CD14-positive monocyte (primary cell): ENCODE measurements at regions not wholly inside any gene's neighbourhood (a gene's known extent, or its start where the extent isn't known, plus 50 kb on each side); places are given as distances from the start of the nearest gene placed in this dataset.

Experiments
- DNase-seq, 3 donors: peaks; one replicate each; pipeline ENCODE4 v3.0.0-alpha.2; 2011 to 2022
- H2AFZ ChIP-seq: 2 replicates; pipeline ENCODE4 v1.6.0; 2012; ENCODE audit warnings: mild to moderate bottlenecking, low read depth, low read length, inconsistent platforms; ENCODE audit not compliant: insufficient read depth, poor library complexity, severe bottlenecking
- H3K27ac ChIP-seq, 2 donors: 1 replicate in 1 of 2; 2 replicates in 1 of 2; pipeline ENCODE4 v1.5.1; 2012 to 2013; ENCODE audit warnings: low read length in 2 of 2, control low read depth in 1 of 2, inconsistent platforms in 1 of 2, low read depth in 1 of 2, mild to moderate bottlenecking in 1 of 2
- H3K27me3 ChIP-seq, 2 donors: one replicate each; pipeline versions ENCODE4 v1.6.0 to v1.6.1; 2011 to 2013; ENCODE audit warnings: low read length in 2 of 2; ENCODE audit not compliant: control insufficient read depth in 2 of 2, insufficient read depth in 2 of 2
- H3K36me3 ChIP-seq, 2 donors: replicated peaks in 1 of 2; 1 replicate in 1 of 2; 2 replicates in 1 of 2; pipeline versions ENCODE4 v1.5.1 to v1.6.1; 2012 to 2013; ENCODE audit warnings: low read length in 2 of 2, control low read depth in 1 of 2, inconsistent platforms in 1 of 2, mild to moderate bottlenecking in 1 of 2; ENCODE audit not compliant: insufficient read depth in 2 of 2, control insufficient read depth in 1 of 2
- H3K4me1 ChIP-seq, 2 donors: 1 replicate in 1 of 2; 2 replicates in 1 of 2; pipeline versions ENCODE4 v1.5.1 to v1.6.1; 2012 to 2013; ENCODE audit warnings: low read length in 2 of 2, control low read depth in 1 of 2, inconsistent platforms in 1 of 2, mild to moderate bottlenecking in 1 of 2, moderate library complexity in 1 of 2; ENCODE audit not compliant: insufficient read depth in 2 of 2, control insufficient read depth in 1 of 2
- H3K4me2 ChIP-seq: replicated peaks from 2 replicates; pipeline ENCODE3; 2012; ENCODE audit warnings: low read length, moderate library complexity, mild to moderate bottlenecking; ENCODE audit not compliant: poor library complexity, severe bottlenecking; ENCODE audit errors: extremely low read depth
- H3K4me3 ChIP-seq, 3 experiments: fragments of 200-600 bp in 1 of 3; sonication (generic) in 1 of 3; replicated peaks in 1 of 3; 1 replicate in 2 of 3; 2 replicates in 1 of 3; pipeline ENCODE4 v1.5.1; 2011 to 2013; ENCODE audit warnings: low read length in 3 of 3, mild to moderate bottlenecking in 3 of 3, control low read depth in 2 of 3, low read depth in 2 of 3, inconsistent platforms in 1 of 3, moderate library complexity in 1 of 3
- H3K79me2 ChIP-seq: 2 replicates; pipeline ENCODE4 v1.6.0; 2012; ENCODE audit warnings: mild to moderate bottlenecking, control low read depth, inconsistent platforms, low read length, moderate library complexity; ENCODE audit not compliant: insufficient read depth
- H3K9ac ChIP-seq: 2 replicates; pipeline ENCODE4 v1.6.0; 2017; ENCODE audit warnings: low read length, mild to moderate bottlenecking; ENCODE audit not compliant: insufficient read depth, poor library complexity, severe bottlenecking
- H3K9me3 ChIP-seq, 2 donors: replicated peaks in 1 of 2; 1 replicate in 1 of 2; 2 replicates in 1 of 2; pipeline versions ENCODE4 v1.5.1 to v1.6.1; 2012 to 2013; ENCODE audit warnings: low read length in 2 of 2, control low read depth in 1 of 2; ENCODE audit not compliant: control insufficient read depth in 1 of 2, insufficient read depth in 1 of 2
- H4K20me1 ChIP-seq: 2 replicates; pipeline ENCODE4 v1.6.0; 2012; ENCODE audit warnings: mild to moderate bottlenecking, low read length, control low read depth, moderate library complexity; ENCODE audit not compliant: insufficient read depth
- H3K27ac Mint-ChIP-seq, 7 donors: one replicate each; pipeline ENCODE4 v1.8.0; 2020; ENCODE audit warnings: mild to moderate bottlenecking in 7 of 7, mixed read lengths in 7 of 7, moderate library complexity in 6 of 7, inconsistent platforms in 2 of 7
- H3K27me3 Mint-ChIP-seq, 3 donors: one replicate each; pipeline ENCODE4 v1.8.0; 2021 to 2022; ENCODE audit warnings: low read depth in 3 of 3, mild to moderate bottlenecking in 3 of 3, mixed read lengths in 3 of 3, moderate library complexity in 3 of 3, inconsistent platforms in 1 of 3
- H3K36me3 Mint-ChIP-seq, 2 donors: one replicate each; pipeline ENCODE4 v1.8.0; 2020; ENCODE audit warnings: mixed read lengths in 2 of 2, inconsistent platforms in 1 of 2, mild to moderate bottlenecking in 1 of 2
- H3K4me1 Mint-ChIP-seq: one replicate; pipeline ENCODE4 v1.8.0; 2020; ENCODE audit warnings: mild to moderate bottlenecking, mixed read lengths
- H3K4me3 Mint-ChIP-seq, 2 donors: one replicate each; pipeline ENCODE4 v1.8.0; 2020; ENCODE audit warnings: mild to moderate bottlenecking in 2 of 2, mixed read lengths in 2 of 2, moderate library complexity in 1 of 2
- H3K9me3 Mint-ChIP-seq, 7 donors: one replicate each; pipeline ENCODE4 v1.8.0; 2020 to 2022; ENCODE audit warnings: mixed read lengths in 7 of 7, mild to moderate bottlenecking in 6 of 7, moderate library complexity in 6 of 7, inconsistent platforms in 2 of 7
- CTCF ChIP-seq: fragments of 200-600 bp; IDR thresholded peaks from one replicate; pipeline ENCODE4 v1.8.0; 2022; ENCODE audit warnings: antibody characterized with exemption, mild to moderate bottlenecking
- WGBS: methylation state at CpG from one replicate; pipeline ENCODE4 v1.1.5; 2013; ENCODE audit warnings: missing lambda C conversion rate; ENCODE audit not compliant: insufficient coverage; 5-methylcytosine and 5-hydroxymethylcytosine counted together
- intact Hi-C, 2 donors: fragments of 100-400 bp; cut with micrococcal nuclease; formaldehyde crosslinking; loops; one replicate each; pipeline versions ENCODE4 v1.15.0 to v1.15.1; 2023

- TF ChIP-seq CTCF = no peak
- no peaks in the 10 kb centered on the region for H3K27me3 ChIP-seq
- H3K27ac ChIP-seq = no peak overlapping the region
- no peaks in the 10 kb centered on the region for H3K36me3 ChIP-seq
- H3K9me3 ChIP-seq = no peaks in the 10 kb centered on the region
- H3K4me2 ChIP-seq = no peak overlapping the region
- no peaks in the 10 kb centered on the region for H4K20me1 ChIP-seq
- Mint-ChIP-seq H3K27ac (no peak overlapping the region), H3K4me1 (no peaks in the 10 kb centered on the region), H3K36me3 (no peaks in the 10 kb centered on the region), H3K4me3 (no peak overlapping the region), H3K9me3 (no peaks in the 10 kb centered on the region), H3K27me3 (peaks cover 0 to 3% (median 3%) of the 10 kb centered on the region in 3 donors)
- H3K4me1 ChIP-seq = no peaks in the 10 kb centered on the region
- DNase-seq = no peak
- WGBS = no CpG with 5 or more reads among the region's 1 CpG
- H3K4me3 ChIP-seq = no peak overlapping the region
- no peak overlapping the region for H3K9ac ChIP-seq
- no peak overlapping the region for H2AFZ ChIP-seq
- no peaks in the 10 kb centered on the region for H3K79me2 ChIP-seq
- intact Hi-C loops = no loop called here
These were observed 72.2 kb upstream of the SLC4A10 start for GRCh38 chr2:161552015-161552414.

DNA sequence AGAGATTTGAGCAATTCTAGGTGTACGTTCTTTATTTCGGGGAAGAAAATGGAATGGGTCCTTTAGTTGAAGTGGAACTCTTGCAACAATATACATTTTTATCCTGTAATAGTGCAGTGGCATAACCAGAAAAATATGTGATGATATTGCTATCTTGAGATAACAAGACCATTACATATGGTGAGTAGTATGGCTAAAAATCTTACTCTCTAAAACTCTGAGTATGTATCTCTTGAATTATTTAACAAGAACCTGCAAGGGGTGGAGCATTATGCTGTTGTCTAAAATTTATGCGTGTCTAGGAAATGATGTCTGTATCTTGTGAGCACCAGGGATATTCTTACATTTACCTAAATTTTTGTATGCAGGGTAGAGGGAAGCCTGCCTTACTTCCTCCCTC is 68.4 kb upstream of the SLC4A10 start:
- H3K27ac ChIP-seq = no peak overlapping the region
- H3K36me3 ChIP-seq = no peaks in the 10 kb centered on the region
- H3K27me3 ChIP-seq = no peaks in the 10 kb centered on the region

More for the DNA sequence above, 68.4 kb upstream of the SLC4A10 start:
- Mint-ChIP-seq H3K27me3 (peaks cover 0 to 3% (median 3%) of the 10 kb centered on the region in 3 donors), H3K27ac (no peak overlapping the region), H3K9me3 (peaks cover 0 to 2% (median 0%) of the 10 kb centered on the region in 7 donors), H3K36me3 (no peaks in the 10 kb centered on the region), H3K4me3 (no peak overlapping the region), H3K4me1 (no peaks in the 10 kb centered on the region)
- no peak for TF ChIP-seq CTCF
- H2AFZ ChIP-seq = no peak overlapping the region
- no CpG with 5 or more reads among the region's 3 CpGs for WGBS
- H3K4me3 ChIP-seq = no peak overlapping the region
- H3K4me2 ChIP-seq = no peak overlapping the region
- H3K9ac ChIP-seq = no peak overlapping the region
- intact Hi-C loops = no loop called here
- H3K79me2 ChIP-seq = no peaks in the 10 kb centered on the region
- DNase-seq = no peak
- no peaks in the 10 kb centered on the region for H3K9me3 ChIP-seq
- H4K20me1 ChIP-seq = no peaks in the 10 kb centered on the region
- no peaks in the 10 kb centered on the region for H3K4me1 ChIP-seq
